NOMO-1 treated with dmso at 0.1 percent for 144 hours (cell line): ENCODE measurements at regions not wholly inside any gene's neighbourhood (a gene's known extent, or its start where the extent isn't known, plus 50 kb on each side); places are given as distances from the start of the nearest gene placed in this dataset.

Experiments used
- DNase-seq: peaks from one replicate; lab custom pipeline; 2025; ENCODE audit not compliant: unreplicated experiment; lab: John Stamatoyannopoulos, UW

GRCh38 chr13:44211286-44211685, 162.3 kb upstream of the SERP2 start:
- DNase-seq, result no peak

GRCh38 chr13:44211704-44212346, 161.8 kb upstream of the SERP2 start:
- DNase-seq, result no peak

GRCh38 chr13:44212633-44213396, 160.8 kb upstream of the SERP2 start:
- DNase-seq, result no peak

- DNase-seq, result no peak
Observed at GRCh38 chr13:44218501-44219240, 155.0 kb upstream of the SERP2 start.

GRCh38 chr13:44219577-44220548, 153.8 kb upstream of the SERP2 start:
- DNase-seq, result no peak

GRCh38 chr13:44220948-44221347, 152.7 kb upstream of the SERP2 start:
- DNase-seq, result no peak

- DNase-seq, result no peak
Observed at GRCh38 chr13:44221657-44222056, 152.0 kb upstream of the SERP2 start.

GRCh38 chr13:44223770-44224444, 149.7 kb upstream of the SERP2 start:
- DNase-seq, result no peak

- no peak for DNase-seq
Observed at GRCh38 chr13:44224450-44225149, 149.0 kb upstream of the SERP2 start.

GRCh38 chr13:44229371-44230030, 144.1 kb upstream of the SERP2 start:
- no peak for DNase-seq

- no peak for DNase-seq
Observed at GRCh38 chr13:44230071-44230470, 143.6 kb upstream of the SERP2 start.

GRCh38 chr13:44230736-44231135, 142.9 kb upstream of the SERP2 start:
- DNase-seq, result no peak

- DNase-seq, result no peak
Observed at GRCh38 chr13:44231786-44232516, 141.7 kb upstream of the SERP2 start.

- peak; percentile 16 for DNase-seq
Observed at GRCh38 chr13:44232774-44233173, 140.8 kb upstream of the SERP2 start.

GRCh38 chr13:44234566-44234965, 139.1 kb upstream of the SERP2 start:
- DNase-seq, result no peak

- no peak for DNase-seq
Observed at GRCh38 chr13:44236370-44236769, 137.3 kb upstream of the SERP2 start.

- DNase-seq, result no peak
Observed at GRCh38 chr13:44236801-44237207, 136.8 kb upstream of the SERP2 start.

- DNase-seq, result no peak
Observed at GRCh38 chr13:44237276-44237767, 136.3 kb upstream of the SERP2 start.
